Osteoblast (primary cell): ENCODE measurements at regions not wholly inside any gene's neighbourhood (a gene's known extent, or its start where the extent isn't known, plus 50 kb on each side); places are given as distances from the start of the nearest gene placed in this dataset.

Experiments used
- DNase-seq: peaks from one replicate; pipeline ENCODE4 v3.0.0; 2011; ENCODE audit warnings: low spot score, mixed read lengths; ENCODE audit not compliant: insufficient read length; ENCODE audit errors: missing footprints
- H2AFZ ChIP-seq: 2 replicates; pipeline ENCODE4 v1.6.0; 2011; ENCODE audit warnings: mild to moderate bottlenecking, low read length
- H3K27ac ChIP-seq: 2 replicates; pipeline ENCODE4 v1.5.1; 2011; ENCODE audit warnings: mild to moderate bottlenecking, low read depth, low read length, moderate library complexity
- H3K27me3 ChIP-seq: 2 replicates; pipeline ENCODE4 v1.6.0; 2012; ENCODE audit warnings: mild to moderate bottlenecking, control low read depth, inconsistent platforms, low read length, moderate library complexity; ENCODE audit not compliant: insufficient read depth
- H3K36me3 ChIP-seq: 2 replicates; pipeline ENCODE4 v1.5.1; 2011; ENCODE audit warnings: mild to moderate bottlenecking, low read length, control low read depth, moderate library complexity; ENCODE audit not compliant: insufficient read depth
- H3K4me1 ChIP-seq: 2 replicates; pipeline ENCODE4 v1.5.1; 2011; ENCODE audit warnings: mild to moderate bottlenecking, low read length, control low read depth, moderate library complexity; ENCODE audit not compliant: insufficient read depth
- H3K4me2 ChIP-seq: 2 replicates; pipeline ENCODE4 v1.6.0; 2011; ENCODE audit warnings: mild to moderate bottlenecking, low read length; ENCODE audit not compliant: insufficient read depth
- H3K4me3 ChIP-seq: fragments of 200-600 bp; sonication (generic); 3 replicates; pipeline ENCODE4 v1.5.1; 2012; ENCODE audit warnings: mild to moderate bottlenecking, low read length, inconsistent platforms; ENCODE audit not compliant: insufficient read depth
- H3K79me2 ChIP-seq: 2 replicates; pipeline ENCODE4 v1.6.0; 2012; ENCODE audit warnings: mild to moderate bottlenecking, low read length, control low read depth, inconsistent platforms; ENCODE audit not compliant: insufficient read depth
- H3K9me3 ChIP-seq: 2 replicates; pipeline ENCODE4 v1.5.1; 2011; ENCODE audit warnings: low read depth, low read length, control low read depth
- H4K20me1 ChIP-seq: 2 replicates; pipeline ENCODE4 v1.6.0; 2012; ENCODE audit warnings: mild to moderate bottlenecking, low read length, control low read depth; ENCODE audit not compliant: insufficient read depth
- TF ChIP-seq, protein P1 (sequence below): IDR thresholded peaks from 2 replicates; pipeline ENCODE4 v1.5.1; 2011; ENCODE audit warnings: mild to moderate bottlenecking, low read depth, low read length, moderate library complexity; ENCODE audit errors: extremely low read depth

DNA sequence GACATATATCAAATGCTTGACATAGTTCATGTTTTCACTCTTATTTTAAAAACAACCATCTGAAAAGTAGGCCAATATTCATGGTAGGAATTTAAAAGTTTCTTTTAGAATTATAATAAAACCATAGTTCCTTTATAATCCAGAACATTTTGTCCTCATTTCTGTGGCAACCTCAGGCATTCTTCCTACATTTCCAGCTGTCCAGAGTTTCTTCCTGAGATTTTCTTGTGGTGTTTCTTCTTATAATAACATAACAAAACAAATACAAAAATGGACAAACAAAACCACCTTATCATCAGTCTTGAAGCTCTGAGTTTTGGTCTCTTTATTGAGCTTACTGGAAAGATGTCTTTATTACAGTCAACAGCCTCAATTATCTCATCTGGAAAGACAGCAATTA, 2028.6 kb upstream of the CELF4 start:
- TF ChIP-seq, protein P1, sequence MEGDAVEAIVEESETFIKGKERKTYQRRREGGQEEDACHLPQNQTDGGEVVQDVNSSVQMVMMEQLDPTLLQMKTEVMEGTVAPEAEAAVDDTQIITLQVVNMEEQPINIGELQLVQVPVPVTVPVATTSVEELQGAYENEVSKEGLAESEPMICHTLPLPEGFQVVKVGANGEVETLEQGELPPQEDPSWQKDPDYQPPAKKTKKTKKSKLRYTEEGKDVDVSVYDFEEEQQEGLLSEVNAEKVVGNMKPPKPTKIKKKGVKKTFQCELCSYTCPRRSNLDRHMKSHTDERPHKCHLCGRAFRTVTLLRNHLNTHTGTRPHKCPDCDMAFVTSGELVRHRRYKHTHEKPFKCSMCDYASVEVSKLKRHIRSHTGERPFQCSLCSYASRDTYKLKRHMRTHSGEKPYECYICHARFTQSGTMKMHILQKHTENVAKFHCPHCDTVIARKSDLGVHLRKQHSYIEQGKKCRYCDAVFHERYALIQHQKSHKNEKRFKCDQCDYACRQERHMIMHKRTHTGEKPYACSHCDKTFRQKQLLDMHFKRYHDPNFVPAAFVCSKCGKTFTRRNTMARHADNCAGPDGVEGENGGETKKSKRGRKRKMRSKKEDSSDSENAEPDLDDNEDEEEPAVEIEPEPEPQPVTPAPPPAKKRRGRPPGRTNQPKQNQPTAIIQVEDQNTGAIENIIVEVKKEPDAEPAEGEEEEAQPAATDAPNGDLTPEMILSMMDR = no peak
- no peaks in the 10 kb centered on the region for H4K20me1 ChIP-seq
- no peak for DNase-seq
- H3K4me1 ChIP-seq = no peaks in the 10 kb centered on the region
- no peak overlapping the region for H2AFZ ChIP-seq
- no peak overlapping the region for H3K27ac ChIP-seq
- H3K4me3 ChIP-seq = no peak overlapping the region
- H3K9me3 ChIP-seq = no peaks in the 10 kb centered on the region
- no peaks in the 10 kb centered on the region for H3K27me3 ChIP-seq
- no peak overlapping the region for H3K4me2 ChIP-seq
- H3K36me3 ChIP-seq = no peaks in the 10 kb centered on the region
- H3K79me2 ChIP-seq = no peaks in the 10 kb centered on the region

DNA sequence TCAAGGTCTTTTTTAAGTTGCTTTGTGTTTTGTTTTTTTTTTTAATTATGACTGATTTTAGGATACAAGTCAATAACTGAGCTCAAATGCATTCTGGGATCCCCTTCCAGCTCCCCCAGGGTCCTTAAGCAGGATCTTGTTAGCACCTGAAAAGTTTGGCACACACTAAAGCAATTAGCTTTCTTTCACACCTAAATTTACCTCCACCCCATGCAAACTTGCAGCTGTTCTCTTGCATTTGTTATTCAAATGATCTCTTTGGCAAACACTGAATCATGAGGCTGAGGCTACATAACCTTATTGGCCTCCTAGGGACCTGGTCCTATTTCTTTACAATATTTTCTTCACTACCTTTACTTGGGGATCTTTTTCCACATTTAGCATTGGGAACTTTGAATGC, 2026.1 kb upstream of the CELF4 start:
- no peak overlapping the region for H3K4me3 ChIP-seq
- TF ChIP-seq, protein P1 = no peak
- no peaks in the 10 kb centered on the region for H3K4me1 ChIP-seq
- DNase-seq = no peak
- no peak overlapping the region for H3K4me2 ChIP-seq
- no peaks in the 10 kb centered on the region for H3K27me3 ChIP-seq
- H3K79me2 ChIP-seq = no peaks in the 10 kb centered on the region
- H4K20me1 ChIP-seq = no peaks in the 10 kb centered on the region
- H3K36me3 ChIP-seq = no peaks in the 10 kb centered on the region
- no peak overlapping the region for H2AFZ ChIP-seq
- H3K9me3 ChIP-seq = no peaks in the 10 kb centered on the region
- no peak overlapping the region for H3K27ac ChIP-seq

DNA sequence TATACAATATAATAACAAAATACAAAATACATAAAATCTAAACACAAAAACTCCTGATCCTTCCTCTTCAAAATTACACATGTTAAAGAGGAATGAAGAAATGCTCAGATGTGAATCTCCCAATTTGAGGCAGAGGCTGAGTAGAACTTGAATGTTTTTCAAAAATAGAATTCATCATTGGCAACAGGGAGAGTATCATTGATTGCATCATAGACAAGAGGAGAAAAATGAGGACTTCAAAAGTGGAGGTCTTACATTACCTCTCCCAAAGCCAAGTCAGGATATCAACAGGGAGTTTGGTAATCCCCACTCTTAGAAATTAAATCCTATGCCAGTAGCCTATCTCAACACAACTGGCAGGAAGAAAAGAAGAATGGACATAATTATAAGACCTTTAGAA, 2023.9 kb upstream of the CELF4 start:
- Histone ChIP-seq H3K79me2 (no peaks in the 10 kb centered on the region), H3K36me3 (no peaks in the 10 kb centered on the region), H4K20me1 (no peaks in the 10 kb centered on the region), H3K27me3 (no peaks in the 10 kb centered on the region), H3K4me1 (no peaks in the 10 kb centered on the region), H3K4me2 (no peak overlapping the region), H3K9me3 (no peaks in the 10 kb centered on the region), H2AFZ (no peak overlapping the region), H3K4me3 (no peak overlapping the region), H3K27ac (no peak overlapping the region)
- no peak for DNase-seq
- TF ChIP-seq, protein P1 = no peak

DNA sequence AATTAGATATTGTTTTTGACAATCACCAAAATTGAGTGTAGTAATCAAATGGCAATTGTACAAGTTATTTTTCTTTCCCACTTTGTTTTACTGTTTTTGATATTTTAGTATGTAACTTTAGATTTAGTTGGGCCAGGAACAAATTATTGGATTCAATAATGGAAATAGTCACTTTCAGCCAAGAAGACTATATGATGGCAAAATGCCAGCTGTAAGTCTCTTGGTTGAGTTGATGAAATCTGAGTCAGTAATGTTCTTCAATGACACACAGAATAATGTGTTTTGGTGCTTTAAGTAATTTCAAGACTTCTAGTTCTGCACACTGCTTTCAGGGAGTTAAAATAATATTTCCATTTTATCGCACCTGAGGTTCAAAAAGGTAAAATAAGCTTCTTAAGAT, 2022.0 kb upstream of the CELF4 start:
- H3K27ac ChIP-seq = no peak overlapping the region
- no peak overlapping the region for H3K4me2 ChIP-seq
- TF ChIP-seq, protein P1 = no peak
- H3K36me3 ChIP-seq = no peaks in the 10 kb centered on the region
- H3K4me3 ChIP-seq = no peak overlapping the region
- H2AFZ ChIP-seq = no peak overlapping the region
- H3K4me1 ChIP-seq = no peaks in the 10 kb centered on the region
- no peaks in the 10 kb centered on the region for H3K27me3 ChIP-seq
- H3K9me3 ChIP-seq = no peaks in the 10 kb centered on the region
- no peaks in the 10 kb centered on the region for H4K20me1 ChIP-seq
- DNase-seq = no peak
- H3K79me2 ChIP-seq = no peaks in the 10 kb centered on the region
